ENCODE measurements at regions not wholly inside any gene's neighbourhood (a gene's known extent, or its start where the extent isn't known, plus 50 kb on each side); places are given as distances from the start of the nearest gene placed in this dataset.
A peak's percentile ranks its signal among the peaks of the same experiment; 100 is the strongest.

- in situ Hi-C loops (cut with HindIII; ENCODE audit: low pct_unique_long_range_greater_than_20kb, low sequenced_read_pairs) = no loop called here
- DNase-seq (ENCODE audit: low read depth) = no peak
Observed at GRCh38 chr4:125365731-125366130, 51.0 kb downstream of the FAT4 start.

- in situ Hi-C loops (cut with HindIII; ENCODE audit: low pct_unique_long_range_greater_than_20kb, low sequenced_read_pairs) = no loop called here
- no peak for DNase-seq (ENCODE audit: low read depth)
Observed at GRCh38 chr4:125368146-125368545, 53.4 kb downstream of the FAT4 start.

DNA sequence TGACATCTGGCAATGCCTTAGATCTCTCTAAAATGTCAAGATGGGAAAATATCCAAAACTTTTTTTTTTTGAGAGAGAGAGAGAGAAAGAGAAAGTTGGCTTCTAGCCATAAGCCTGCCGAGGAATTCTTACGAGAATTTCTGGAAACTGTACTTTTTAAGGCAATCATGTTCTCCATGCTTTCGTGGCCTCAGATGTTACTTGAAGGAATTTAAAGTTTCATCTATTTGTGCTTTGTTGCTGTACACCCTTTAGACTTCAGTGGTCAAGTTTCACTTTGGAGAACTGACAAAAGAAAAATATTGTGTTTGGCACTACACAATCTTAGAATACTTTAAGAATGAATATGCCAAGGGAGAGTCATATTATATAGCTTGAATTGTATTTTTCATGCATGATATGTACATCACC lies 53.9 kb downstream of the FAT4 start:
- peak; percentile 51 for DNase-seq (ENCODE audit: low read depth)
- in situ Hi-C loops (cut with HindIII; ENCODE audit: low pct_unique_long_range_greater_than_20kb, low sequenced_read_pairs) = no loop called here

- in situ Hi-C loops (cut with HindIII; ENCODE audit: low pct_unique_long_range_greater_than_20kb, low sequenced_read_pairs) = no loop called here
- no peak for DNase-seq (ENCODE audit: low read depth)
Observed at GRCh38 chr4:125369098-125369497, 54.3 kb downstream of the FAT4 start.

- DNase-seq (ENCODE audit: low read depth) = no peak
- in situ Hi-C loops (cut with HindIII; ENCODE audit: low pct_unique_long_range_greater_than_20kb, low sequenced_read_pairs) = no loop called here
Observed at GRCh38 chr4:125370478-125370877, 55.7 kb downstream of the FAT4 start.

GRCh38 chr4:125382995-125383394 lies 68.2 kb downstream of the FAT4 start:
- in situ Hi-C loops (cut with HindIII; ENCODE audit: low pct_unique_long_range_greater_than_20kb, low sequenced_read_pairs) = no loop called here
- peak; percentile 68 for DNase-seq (ENCODE audit: low read depth)

- no peak for DNase-seq (ENCODE audit: low read depth)
- in situ Hi-C loops (cut with HindIII; ENCODE audit: low pct_unique_long_range_greater_than_20kb, low sequenced_read_pairs) = no loop called here
Observed at GRCh38 chr4:125387770-125388169, 73.0 kb downstream of the FAT4 start.

DNA sequence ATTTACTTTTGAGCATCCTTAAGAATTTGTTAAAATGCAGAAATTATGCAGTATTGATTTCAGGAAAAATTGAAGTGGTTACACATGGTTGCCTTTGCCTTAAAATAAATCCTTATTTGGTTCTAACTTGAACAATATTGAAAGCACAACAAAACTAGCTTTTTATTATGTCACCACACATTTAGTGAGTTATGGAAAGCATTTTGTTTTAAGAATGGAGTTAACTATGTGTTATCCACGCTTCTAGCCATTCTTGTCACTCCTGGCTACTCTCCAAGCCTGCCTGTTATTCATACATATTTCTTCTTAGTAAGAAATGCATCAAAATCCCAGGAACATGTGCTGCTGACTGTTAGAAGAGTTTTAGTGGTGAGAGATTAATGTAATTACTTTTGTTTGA lies 73.9 kb downstream of the FAT4 start:
- in situ Hi-C loops (cut with HindIII; ENCODE audit: low pct_unique_long_range_greater_than_20kb, low sequenced_read_pairs) = no loop called here
- DNase-seq (ENCODE audit: low read depth) = no peak

- in situ Hi-C loops (cut with HindIII; ENCODE audit: low pct_unique_long_range_greater_than_20kb, low sequenced_read_pairs) = no loop called here
- peak; percentile 45 for DNase-seq (ENCODE audit: low read depth)
Observed at GRCh38 chr4:125389713-125390112, 75.0 kb downstream of the FAT4 start.

GRCh38 chr4:125390126-125390525 lies 75.4 kb downstream of the FAT4 start:
- DNase-seq (ENCODE audit: low read depth) = no peak
- in situ Hi-C loops (cut with HindIII; ENCODE audit: low pct_unique_long_range_greater_than_20kb, low sequenced_read_pairs) = no loop called here

GRCh38 chr4:125390727-125391126 lies 76.0 kb downstream of the FAT4 start:
- in situ Hi-C loops (cut with HindIII; ENCODE audit: low pct_unique_long_range_greater_than_20kb, low sequenced_read_pairs) = no loop called here
- DNase-seq (ENCODE audit: low read depth) = no peak

DNA sequence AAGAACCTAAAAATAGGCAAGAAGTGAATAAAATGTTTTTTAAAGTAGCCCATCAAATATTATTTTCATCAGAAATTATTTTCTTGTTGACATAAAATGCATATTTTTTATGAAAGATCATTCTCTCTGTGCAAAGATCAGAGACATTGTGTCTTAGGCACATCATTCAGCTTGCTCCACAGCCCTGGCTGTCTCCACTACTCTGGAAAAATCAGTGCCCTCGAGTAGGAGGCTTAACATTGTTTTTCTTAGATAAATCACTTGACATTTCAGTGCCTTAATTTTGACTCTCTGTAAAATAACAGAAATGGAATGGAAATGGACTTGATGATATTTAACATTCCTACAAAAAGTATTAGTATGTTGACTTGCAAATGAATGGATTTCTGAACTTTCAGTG lies 77.9 kb downstream of the FAT4 start:
- DNase-seq (ENCODE audit: low read depth) = no peak
- in situ Hi-C loops (cut with HindIII; ENCODE audit: low pct_unique_long_range_greater_than_20kb, low sequenced_read_pairs) = no loop called here

- DNase-seq (ENCODE audit: low read depth) = no peak
- in situ Hi-C loops (cut with HindIII; ENCODE audit: low pct_unique_long_range_greater_than_20kb, low sequenced_read_pairs) = no loop called here
Observed at GRCh38 chr4:125393825-125394224, 79.1 kb downstream of the FAT4 start.

- in situ Hi-C loops (cut with HindIII; ENCODE audit: low pct_unique_long_range_greater_than_20kb, low sequenced_read_pairs) = no loop called here
- no peak for DNase-seq (ENCODE audit: low read depth)
Observed at GRCh38 chr4:125397226-125397625, 82.5 kb downstream of the FAT4 start.

DNA sequence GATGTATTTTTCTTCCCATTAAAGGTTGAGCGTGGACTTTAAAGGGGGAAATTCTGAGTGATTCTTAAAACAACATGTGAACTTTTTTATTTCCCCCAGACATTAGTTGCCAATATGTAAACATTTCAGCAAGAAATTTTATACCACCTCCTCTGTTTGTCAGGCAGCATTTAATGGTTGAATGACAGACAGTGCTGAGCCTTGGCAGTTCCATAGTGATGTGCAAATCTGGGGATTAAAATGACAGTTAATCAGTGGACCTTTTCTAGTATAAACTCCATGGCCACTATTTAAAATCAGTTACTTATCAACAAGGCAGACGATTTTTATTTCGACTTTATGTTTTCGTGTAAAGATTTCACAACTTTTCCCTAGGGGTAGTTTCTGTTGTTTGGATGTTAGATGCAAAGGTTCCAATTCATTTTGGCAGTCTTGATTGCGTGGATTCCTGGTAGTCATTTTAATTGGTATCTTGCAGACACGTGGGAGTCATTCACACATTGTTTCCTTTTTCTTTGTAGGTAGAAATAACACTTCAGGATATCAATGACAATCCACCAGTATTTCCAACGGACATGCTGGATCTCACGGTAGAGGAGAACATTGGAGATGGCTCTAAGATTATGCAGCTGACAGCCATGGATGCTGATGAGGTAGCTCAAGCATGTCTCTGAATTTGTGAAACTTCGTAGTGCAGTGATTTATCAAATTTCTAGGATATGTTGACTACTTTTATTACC lies 83.7 kb downstream of the FAT4 start:
- in situ Hi-C loops (cut with HindIII; ENCODE audit: low pct_unique_long_range_greater_than_20kb, low sequenced_read_pairs) = no loop called here

GRCh38 chr4:125400756-125401155 lies 86.0 kb downstream of the FAT4 start:
- in situ Hi-C loops (cut with HindIII; ENCODE audit: low pct_unique_long_range_greater_than_20kb, low sequenced_read_pairs) = no loop called here
- no peak for DNase-seq (ENCODE audit: low read depth)

More for the DNA sequence above, 83.7 kb downstream of the FAT4 start:
- no peak for DNase-seq (ENCODE audit: low read depth)

DNA sequence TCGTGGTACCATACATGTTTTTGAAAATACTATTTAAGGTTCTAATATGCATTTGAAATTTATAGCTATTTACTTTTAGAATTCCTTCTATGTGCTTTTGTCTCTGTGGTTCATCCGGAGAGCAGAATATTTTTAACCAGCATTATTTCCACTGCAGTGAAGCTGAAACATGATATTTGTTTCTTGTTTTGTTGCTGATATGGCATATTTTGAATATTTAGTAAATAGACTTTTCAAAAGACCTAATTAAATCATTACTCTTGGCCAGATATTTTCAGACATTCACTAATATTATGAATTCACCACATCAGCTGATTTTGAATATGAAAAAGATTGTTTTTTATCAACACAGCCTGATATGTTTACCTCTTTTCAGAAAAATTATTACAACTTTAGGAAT lies 87.0 kb downstream of the FAT4 start:
- DNase-seq (ENCODE audit: low read depth) = no peak
- in situ Hi-C loops (cut with HindIII; ENCODE audit: low pct_unique_long_range_greater_than_20kb, low sequenced_read_pairs) = no loop called here

DNA sequence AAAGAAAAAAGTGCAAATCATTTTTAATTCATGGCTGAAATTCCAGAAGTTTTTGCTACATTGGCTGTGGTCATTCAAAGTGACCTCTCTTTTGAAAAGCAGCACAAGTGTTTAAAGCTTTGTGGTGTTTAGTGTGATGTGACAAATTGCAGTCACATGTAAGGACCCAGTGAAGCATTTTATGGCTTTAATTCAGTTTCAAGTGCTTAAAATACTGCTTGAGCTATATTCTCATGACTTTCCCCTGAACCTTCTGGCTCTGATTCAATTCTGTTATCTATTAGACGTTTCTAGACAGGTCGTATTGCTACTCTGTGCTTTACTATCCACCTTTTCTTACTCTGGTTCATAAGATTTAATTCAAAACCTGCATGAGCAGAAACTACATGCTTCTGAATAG lies 105.8 kb downstream of the FAT4 start:
- in situ Hi-C loops (cut with HindIII; ENCODE audit: low pct_unique_long_range_greater_than_20kb, low sequenced_read_pairs) = no loop called here
- peak; percentile 55 for DNase-seq (ENCODE audit: low read depth)

- in situ Hi-C loops (cut with HindIII; ENCODE audit: low pct_unique_long_range_greater_than_20kb, low sequenced_read_pairs) = no loop called here
- DNase-seq (ENCODE audit: low read depth) = no peak
Observed at GRCh38 chr4:125421547-125421946, 106.8 kb downstream of the FAT4 start.

DNA sequence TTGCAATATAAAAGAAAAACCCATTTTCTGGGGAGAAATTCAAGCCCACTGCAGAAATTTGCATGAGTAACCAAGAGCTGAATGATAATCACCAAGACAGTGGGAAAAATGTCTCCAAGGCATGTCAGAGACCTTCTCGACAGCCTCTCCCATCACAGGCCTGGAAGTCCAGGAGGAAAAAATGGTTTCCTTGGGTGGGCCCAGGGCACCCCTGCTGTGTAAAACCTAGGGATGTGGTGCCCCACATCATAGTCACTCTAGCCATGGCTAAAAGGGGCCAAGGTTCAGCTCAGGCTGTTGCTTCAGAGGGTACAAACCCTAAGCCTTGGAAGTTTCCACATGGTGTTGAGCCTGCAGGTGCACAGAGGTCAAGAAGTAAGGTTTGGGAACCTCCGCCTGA lies 108.4 kb downstream of the FAT4 start:
- DNase-seq (ENCODE audit: low read depth) = no peak
- in situ Hi-C loops (cut with HindIII; ENCODE audit: low pct_unique_long_range_greater_than_20kb, low sequenced_read_pairs) = no loop called here

Data from Caki2 (cell line).